NT2/D1 (cell line): ENCODE measurements at regions not wholly inside any gene's neighbourhood (a gene's known extent, or its start where the extent isn't known, plus 50 kb on each side); places are given as distances from the start of the nearest gene placed in this dataset.

Experiments used
- YY1 ChIP-seq: IDR thresholded peaks from 2 replicates; pipeline ENCODE4 v1.6.1; 2011; ENCODE audit not compliant: insufficient read length, insufficient read depth
- ZNF274 ChIP-seq: IDR thresholded peaks from 2 replicates; pipeline ENCODE4 v1.6.1; 2011; ENCODE audit warnings: mild to moderate bottlenecking, low read depth, low read length

DNA sequence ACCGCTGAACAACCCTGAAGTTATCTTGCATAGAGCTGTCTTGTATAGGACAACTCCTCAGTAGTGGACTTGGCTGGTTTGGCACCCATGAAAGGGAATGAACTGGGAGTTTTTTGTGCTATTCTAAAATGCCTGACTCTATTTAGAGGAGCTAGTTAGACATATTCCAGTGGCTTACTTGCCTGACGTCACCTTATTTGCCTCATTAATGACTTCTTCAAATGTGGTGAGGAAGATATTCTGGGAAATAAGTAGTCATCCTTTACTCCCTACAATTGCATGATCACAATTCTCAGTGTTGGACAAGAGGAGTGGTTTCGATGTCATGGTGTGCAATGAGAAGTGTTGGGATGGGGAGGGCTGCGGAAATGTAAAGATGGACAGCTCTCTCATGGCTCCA lies 509.2 kb upstream of the MDFIC2 start:
- no peak for TF ChIP-seq YY1
- TF ChIP-seq ZNF274, result no peak
